ENCODE measurements at regions not wholly inside any gene's neighbourhood (a gene's known extent, or its start where the extent isn't known, plus 50 kb on each side); places are given as distances from the start of the nearest gene placed in this dataset.

- DNase-seq (ENCODE audit: low spot score) = no peak
- TF ChIP-seq, protein P1, sequence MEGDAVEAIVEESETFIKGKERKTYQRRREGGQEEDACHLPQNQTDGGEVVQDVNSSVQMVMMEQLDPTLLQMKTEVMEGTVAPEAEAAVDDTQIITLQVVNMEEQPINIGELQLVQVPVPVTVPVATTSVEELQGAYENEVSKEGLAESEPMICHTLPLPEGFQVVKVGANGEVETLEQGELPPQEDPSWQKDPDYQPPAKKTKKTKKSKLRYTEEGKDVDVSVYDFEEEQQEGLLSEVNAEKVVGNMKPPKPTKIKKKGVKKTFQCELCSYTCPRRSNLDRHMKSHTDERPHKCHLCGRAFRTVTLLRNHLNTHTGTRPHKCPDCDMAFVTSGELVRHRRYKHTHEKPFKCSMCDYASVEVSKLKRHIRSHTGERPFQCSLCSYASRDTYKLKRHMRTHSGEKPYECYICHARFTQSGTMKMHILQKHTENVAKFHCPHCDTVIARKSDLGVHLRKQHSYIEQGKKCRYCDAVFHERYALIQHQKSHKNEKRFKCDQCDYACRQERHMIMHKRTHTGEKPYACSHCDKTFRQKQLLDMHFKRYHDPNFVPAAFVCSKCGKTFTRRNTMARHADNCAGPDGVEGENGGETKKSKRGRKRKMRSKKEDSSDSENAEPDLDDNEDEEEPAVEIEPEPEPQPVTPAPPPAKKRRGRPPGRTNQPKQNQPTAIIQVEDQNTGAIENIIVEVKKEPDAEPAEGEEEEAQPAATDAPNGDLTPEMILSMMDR (conservative IDR thresholded peaks at IDR 0.05; ENCODE audit: low read depth, low read length) = no peak
- no peak for TF ChIP-seq EZH2 (IDR thresholded peaks at IDR 0.05; ENCODE audit: borderline replicate concordance, low read depth, low read length, poor library complexity, severe bottlenecking)
- H3K4me3 ChIP-seq (ENCODE audit: low read depth, low read length, poor library complexity, severe bottlenecking) = no peak overlapping the region
- H3K27ac ChIP-seq (ENCODE audit: low read depth, low read length, poor library complexity, severe bottlenecking) = no peak overlapping the region
- H3K36me3 ChIP-seq (ENCODE audit: insufficient read depth, low read length, poor library complexity, severe bottlenecking) = no peaks in the 10 kb centered on the region
- no TSS peak for BruUV-seq (replicated peaks)
- CTCF ChIA-PET = no interaction called here
- intact Hi-C loops (cut with micrococcal nuclease; ENCODE audit: unreplicated experiment) = no loop called here
- H3K4me1 ChIP-seq (ENCODE audit: insufficient read depth, low read length, poor library complexity, severe bottlenecking) = no peaks in the 10 kb centered on the region
- POLR2A ChIA-PET (ENCODE audit: low non-redundant PET) = no interaction called here
- H3K27me3 ChIP-seq (replicated peaks; ENCODE audit: insufficient read depth, low read depth, low read length, poor library complexity) = no peaks in the 10 kb centered on the region
- H3K9me3 ChIP-seq (ENCODE audit: low read depth, low read length, poor library complexity, severe bottlenecking) = no peaks in the 10 kb centered on the region
Observed at GRCh38 chr4:100804576-100805360, 286.9 kb upstream of the EMCN start.

GRCh38 chr4:100803751-100804150 is 285.9 kb upstream of the EMCN start:
- no peak for TF ChIP-seq EZH2 (IDR thresholded peaks at IDR 0.05; ENCODE audit: borderline replicate concordance, low read depth, low read length, poor library complexity, severe bottlenecking)
- TF ChIP-seq, protein P1 (conservative IDR thresholded peaks at IDR 0.05; ENCODE audit: low read depth, low read length) = no peak
- no peaks in the 10 kb centered on the region for H3K27me3 ChIP-seq (replicated peaks; ENCODE audit: insufficient read depth, low read depth, low read length, poor library complexity)
- intact Hi-C loops (cut with micrococcal nuclease; ENCODE audit: unreplicated experiment) = no loop called here
- no peak for DNase-seq (ENCODE audit: low spot score)
- no peaks in the 10 kb centered on the region for H3K9me3 ChIP-seq (ENCODE audit: low read depth, low read length, poor library complexity, severe bottlenecking)
- H3K4me1 ChIP-seq (ENCODE audit: insufficient read depth, low read length, poor library complexity, severe bottlenecking) = no peaks in the 10 kb centered on the region
- ChIA-PET CTCF (no interaction called here), POLR2A (ENCODE audit: low non-redundant PET) (no interaction called here)
- no TSS peak for BruUV-seq (replicated peaks)
- H3K36me3 ChIP-seq (ENCODE audit: insufficient read depth, low read length, poor library complexity, severe bottlenecking) = no peaks in the 10 kb centered on the region
- no peak overlapping the region for H3K27ac ChIP-seq (ENCODE audit: low read depth, low read length, poor library complexity, severe bottlenecking)
- no peak overlapping the region for H3K4me3 ChIP-seq (ENCODE audit: low read depth, low read length, poor library complexity, severe bottlenecking)

DNA sequence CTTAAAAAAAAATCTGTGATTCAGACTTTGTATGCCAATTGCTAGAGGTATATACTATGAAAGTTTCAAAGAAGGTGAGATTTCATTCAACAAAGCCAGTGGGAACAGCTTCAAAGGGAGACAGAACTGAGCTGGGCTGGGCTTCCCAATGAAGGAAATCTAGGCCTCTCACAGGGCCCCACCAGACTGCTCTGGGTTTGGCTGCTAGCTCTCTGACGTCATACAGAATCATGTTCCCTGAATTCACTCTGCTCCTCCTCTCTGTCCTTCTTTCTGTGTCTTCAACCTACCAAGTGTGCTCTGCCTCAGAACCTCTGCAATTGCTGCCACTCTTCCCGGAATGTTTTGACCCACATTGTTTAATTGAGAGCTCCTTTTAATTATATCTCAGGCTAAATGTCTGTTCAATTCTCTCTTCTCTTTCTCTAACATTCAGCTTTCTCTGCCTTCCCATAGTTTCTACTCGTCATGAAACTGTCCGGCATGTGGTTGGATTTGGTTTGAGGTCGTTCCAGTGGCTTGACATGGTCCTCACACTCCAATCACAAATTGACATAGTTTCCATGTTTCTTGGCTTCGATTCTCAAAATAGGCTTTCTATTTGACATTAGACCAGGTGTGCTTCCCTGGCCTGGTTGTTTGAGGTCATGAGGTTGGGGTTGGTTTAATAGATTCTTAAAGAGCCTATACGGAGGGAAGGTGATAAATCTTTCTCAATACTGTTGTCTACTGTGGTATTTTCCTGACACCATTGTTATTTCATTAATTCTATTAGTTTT is 282.1 kb upstream of the EMCN start:
- no TSS peak for BruUV-seq (replicated peaks)
- TF ChIP-seq, protein P1 (conservative IDR thresholded peaks at IDR 0.05; ENCODE audit: low read depth, low read length) = no peak

More for the DNA sequence above, 282.1 kb upstream of the EMCN start:
- intact Hi-C loops (cut with micrococcal nuclease; ENCODE audit: unreplicated experiment) = no loop called here
- Histone ChIP-seq H3K4me1 (ENCODE audit: insufficient read depth, low read length, poor library complexity, severe bottlenecking) (no peaks in the 10 kb centered on the region), H3K4me3 (ENCODE audit: low read depth, low read length, poor library complexity, severe bottlenecking) (no peak overlapping the region), H3K27me3 (replicated peaks; ENCODE audit: insufficient read depth, low read depth, low read length, poor library complexity) (no peaks in the 10 kb centered on the region), H3K27ac (ENCODE audit: low read depth, low read length, poor library complexity, severe bottlenecking) (no peak overlapping the region), H3K36me3 (ENCODE audit: insufficient read depth, low read length, poor library complexity, severe bottlenecking) (no peaks in the 10 kb centered on the region), H3K9me3 (ENCODE audit: low read depth, low read length, poor library complexity, severe bottlenecking) (no peaks in the 10 kb centered on the region)
- ChIA-PET POLR2A (ENCODE audit: low non-redundant PET) (no interaction called here), CTCF (no interaction called here)
- no peak for DNase-seq (ENCODE audit: low spot score)
